Neural cell (in vitro differentiated cells): ENCODE measurements at regions not wholly inside any gene's neighbourhood (a gene's known extent, or its start where the extent isn't known, plus 50 kb on each side); places are given as distances from the start of the nearest gene placed in this dataset.

Experiments used
- H2AFZ ChIP-seq: fragments of 200-600, 300-800 bp; sonication (generic), shearing (Covaris generic); 2 replicates; pipeline ENCODE4 v1.6.0; 2014; ENCODE audit warnings: low read depth, mild to moderate bottlenecking, antibody characterized with exemption, low read length, moderate library complexity
- H3F3A ChIP-seq: fragments of 200-600 bp; shearing (Covaris generic); 2 replicates; pipeline ENCODE4 v1.6.1; 2016; ENCODE audit warnings: mild to moderate bottlenecking, moderate library complexity, mixed read lengths, antibody characterized with exemption, low read length; ENCODE audit not compliant: insufficient read depth, poor library complexity, severe bottlenecking
- H3K27ac ChIP-seq: fragments of 200-600, 300-800 bp; sonication (generic), shearing (Covaris generic); 2 replicates; pipeline ENCODE4 v1.5.1; 2014; ENCODE audit warnings: mild to moderate bottlenecking, low read length, moderate library complexity
- H3K27me3 ChIP-seq: fragments of 300-800, 200-600 bp; sonication (generic), shearing (Covaris generic); 2 replicates; pipeline ENCODE4 v1.6.0; 2014; ENCODE audit warnings: mild to moderate bottlenecking, low read depth, low read length, moderate library complexity; ENCODE audit not compliant: insufficient read depth
- H3K36me3 ChIP-seq: fragments of 300-800, 200-600 bp; sonication (generic), shearing (Covaris generic); 2 replicates; pipeline ENCODE4 v1.5.1; 2014; ENCODE audit warnings: mild to moderate bottlenecking, antibody characterized with exemption, low read length, moderate library complexity; ENCODE audit not compliant: insufficient read depth
- H3K4me2 ChIP-seq: fragments of 300-800, 200-600 bp; sonication (generic), shearing (Covaris generic); 2 replicates; pipeline ENCODE4 v1.6.0; 2014; ENCODE audit warnings: mild to moderate bottlenecking, low read length
- H3K4me3 ChIP-seq: fragments of 300-800, 200-600 bp; sonication (generic), shearing (Covaris generic); 2 replicates; pipeline ENCODE4 v1.5.1; 2014; ENCODE audit warnings: mild to moderate bottlenecking, low read length, moderate library complexity
- H3K79me2 ChIP-seq: fragments of 200-600 bp; shearing (Covaris generic); replicated peaks from 2 replicates; pipeline ENCODE4 v1.6.0; 2014; ENCODE audit warnings: mild to moderate bottlenecking, low read length, moderate library complexity; ENCODE audit not compliant: insufficient read depth
- H3K9ac ChIP-seq: fragments of 300-800, 200-600 bp; sonication (generic), shearing (Covaris generic); 2 replicates; pipeline ENCODE4 v1.6.1; 2016; ENCODE audit warnings: mild to moderate bottlenecking, low read length, mixed read lengths
- H3K9me2 ChIP-seq: fragments of 200-600 bp; shearing (Covaris generic); 2 replicates; pipeline ENCODE4 v1.6.1; 2016; ENCODE audit warnings: mild to moderate bottlenecking, low read length, mixed read lengths; ENCODE audit not compliant: insufficient read depth
- H3K9me3 ChIP-seq: fragments of 200-600, 300-800 bp; sonication (generic), shearing (Covaris generic); 2 replicates; pipeline ENCODE4 v1.6.1; 2016; ENCODE audit warnings: mild to moderate bottlenecking, mixed run types, low read length, moderate library complexity, mixed read lengths
- H4K20me1 ChIP-seq: fragments of 200-600 bp; shearing (Covaris generic); 2 replicates; pipeline ENCODE4 v1.6.1; 2016; ENCODE audit warnings: mild to moderate bottlenecking, mixed run types; ENCODE audit not compliant: insufficient read depth
- CTCF ChIP-seq: fragments of 450-650 bp; IDR thresholded peaks from 2 replicates; pipeline ENCODE4 v1.5.1; 2014; ENCODE audit warnings: antibody characterized with exemption, mild to moderate bottlenecking, moderate library complexity; ENCODE audit not compliant: poor library complexity, severe bottlenecking
- EP300 ChIP-seq: fragments of 450-650 bp; conservative IDR thresholded peaks from 2 replicates; pipeline ENCODE4 v1.6.1; 2014; ENCODE audit warnings: antibody characterized with exemption, mild to moderate bottlenecking, moderate library complexity; ENCODE audit not compliant: poor library complexity, severe bottlenecking
- EZH2 ChIP-seq: fragments of 200-600, 300-800 bp; shearing (Covaris generic), sonication (generic); IDR thresholded peaks from 2 replicates; pipeline ENCODE4 v1.6.1; 2014; ENCODE audit warnings: antibody characterized with exemption, low read length, borderline replicate concordance, mild to moderate bottlenecking; ENCODE audit not compliant: insufficient read depth, poor library complexity, severe bottlenecking
- MXI1 ChIP-seq: fragments of 450-650 bp; conservative IDR thresholded peaks from 2 replicates; pipeline ENCODE4 v1.6.1; 2014; ENCODE audit warnings: antibody characterized with exemption, mild to moderate bottlenecking; ENCODE audit not compliant: poor library complexity, severe bottlenecking
- POLR2AphosphoS5 ChIP-seq: IDR thresholded peaks from 2 replicates; pipeline ENCODE4 v1.6.1; 2012
- RAD21 ChIP-seq: fragments of 450-650 bp; conservative IDR thresholded peaks from 2 replicates; pipeline ENCODE4 v1.6.1; 2014; ENCODE audit warnings: antibody characterized with exemption, mild to moderate bottlenecking, moderate library complexity
- SMC3 ChIP-seq: fragments of 450-650 bp; conservative IDR thresholded peaks from 2 replicates; pipeline ENCODE4 v1.6.1; 2014; ENCODE audit warnings: antibody characterized with exemption, mild to moderate bottlenecking, moderate library complexity; ENCODE audit not compliant: poor library complexity
- TAF1 ChIP-seq: IDR thresholded peaks from 2 replicates; pipeline ENCODE4 v1.6.1; 2012; ENCODE audit warnings: low read depth
- TF ChIP-seq, protein P1 (sequence below): IDR thresholded peaks from 2 replicates; pipeline ENCODE4 v1.6.1; 2012; ENCODE audit warnings: borderline replicate concordance

DNA sequence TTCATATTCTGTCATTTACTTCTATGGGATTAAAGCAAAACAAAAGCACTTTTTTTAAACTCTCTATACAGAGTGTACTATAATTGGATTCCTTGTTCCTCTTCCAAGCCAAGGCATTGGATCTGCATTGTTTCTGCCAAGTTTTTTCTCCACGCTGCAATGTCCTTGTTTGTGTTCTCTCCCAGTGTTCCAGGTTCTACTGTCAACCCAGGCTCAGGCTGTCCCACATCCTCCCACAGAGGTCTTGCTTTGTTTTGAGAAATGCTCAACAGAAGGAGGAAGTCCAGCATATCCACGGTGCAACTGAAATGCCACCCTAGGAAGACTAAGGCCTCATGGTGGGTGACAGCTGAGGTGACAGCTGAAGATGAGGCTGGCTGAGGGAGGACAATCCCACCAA lies 287.1 kb upstream of the PRDM1 start:
- no peaks in the 10 kb centered on the region for H3F3A ChIP-seq
- no peaks in the 10 kb centered on the region for H3K9me2 ChIP-seq
- H3K9me3 ChIP-seq: no peaks in the 10 kb centered on the region
- no peak overlapping the region for H3K27ac ChIP-seq
- no peak overlapping the region for H2AFZ ChIP-seq
- no peak overlapping the region for H3K4me3 ChIP-seq
- H3K9ac ChIP-seq: no peak overlapping the region
- no peaks in the 10 kb centered on the region for H4K20me1 ChIP-seq
- H3K79me2 ChIP-seq: no peaks in the 10 kb centered on the region
- H3K4me2 ChIP-seq: no peak overlapping the region
- no peaks in the 10 kb centered on the region for H3K27me3 ChIP-seq
- no peak for TF ChIP-seq EZH2
- TF ChIP-seq, protein P1, sequence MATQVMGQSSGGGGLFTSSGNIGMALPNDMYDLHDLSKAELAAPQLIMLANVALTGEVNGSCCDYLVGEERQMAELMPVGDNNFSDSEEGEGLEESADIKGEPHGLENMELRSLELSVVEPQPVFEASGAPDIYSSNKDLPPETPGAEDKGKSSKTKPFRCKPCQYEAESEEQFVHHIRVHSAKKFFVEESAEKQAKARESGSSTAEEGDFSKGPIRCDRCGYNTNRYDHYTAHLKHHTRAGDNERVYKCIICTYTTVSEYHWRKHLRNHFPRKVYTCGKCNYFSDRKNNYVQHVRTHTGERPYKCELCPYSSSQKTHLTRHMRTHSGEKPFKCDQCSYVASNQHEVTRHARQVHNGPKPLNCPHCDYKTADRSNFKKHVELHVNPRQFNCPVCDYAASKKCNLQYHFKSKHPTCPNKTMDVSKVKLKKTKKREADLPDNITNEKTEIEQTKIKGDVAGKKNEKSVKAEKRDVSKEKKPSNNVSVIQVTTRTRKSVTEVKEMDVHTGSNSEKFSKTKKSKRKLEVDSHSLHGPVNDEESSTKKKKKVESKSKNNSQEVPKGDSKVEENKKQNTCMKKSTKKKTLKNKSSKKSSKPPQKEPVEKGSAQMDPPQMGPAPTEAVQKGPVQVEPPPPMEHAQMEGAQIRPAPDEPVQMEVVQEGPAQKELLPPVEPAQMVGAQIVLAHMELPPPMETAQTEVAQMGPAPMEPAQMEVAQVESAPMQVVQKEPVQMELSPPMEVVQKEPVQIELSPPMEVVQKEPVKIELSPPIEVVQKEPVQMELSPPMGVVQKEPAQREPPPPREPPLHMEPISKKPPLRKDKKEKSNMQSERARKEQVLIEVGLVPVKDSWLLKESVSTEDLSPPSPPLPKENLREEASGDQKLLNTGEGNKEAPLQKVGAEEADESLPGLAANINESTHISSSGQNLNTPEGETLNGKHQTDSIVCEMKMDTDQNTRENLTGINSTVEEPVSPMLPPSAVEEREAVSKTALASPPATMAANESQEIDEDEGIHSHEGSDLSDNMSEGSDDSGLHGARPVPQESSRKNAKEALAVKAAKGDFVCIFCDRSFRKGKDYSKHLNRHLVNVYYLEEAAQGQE: no peak
- TF ChIP-seq POLR2AphosphoS5: no peak
- no peak for TF ChIP-seq CTCF
- TF ChIP-seq EP300: no peak
- no peak for TF ChIP-seq MXI1
- TF ChIP-seq RAD21: no peak
- TF ChIP-seq TAF1: no peak
- no peaks in the 10 kb centered on the region for H3K36me3 ChIP-seq

- no peak overlapping the region for H3K9ac ChIP-seq
- H3K9me3 ChIP-seq: no peaks in the 10 kb centered on the region
- H3F3A ChIP-seq: no peaks in the 10 kb centered on the region
- no peak overlapping the region for H3K27ac ChIP-seq
- H3K36me3 ChIP-seq: no peaks in the 10 kb centered on the region
- TF ChIP-seq CTCF (no peak), RAD21 (no peak), POLR2AphosphoS5 (no peak), EP300 (no peak), MXI1 (no peak), EZH2 (no peak), TAF1 (no peak), SMC3 (no peak)
- TF ChIP-seq, protein P1: no peak
- no peak overlapping the region for H2AFZ ChIP-seq
- no peaks in the 10 kb centered on the region for H4K20me1 ChIP-seq
- H3K27me3 ChIP-seq: no peaks in the 10 kb centered on the region
- no peaks in the 10 kb centered on the region for H3K9me2 ChIP-seq
- no peaks in the 10 kb centered on the region for H3K79me2 ChIP-seq
- H3K4me2 ChIP-seq: no peak overlapping the region
- no peak overlapping the region for H3K4me3 ChIP-seq
These were observed 288.1 kb upstream of the PRDM1 start for GRCh38 chr6:105797983-105798453.
